ENCODE measurements at regions not wholly inside any gene's neighbourhood (a gene's known extent, or its start where the extent isn't known, plus 50 kb on each side); places are given as distances from the start of the nearest gene placed in this dataset.

- TF ChIP-seq CTCF (IDR thresholded peaks at IDR 0.05; ENCODE audit: extremely low read depth, insufficient read depth, missing control alignments) = no peak
- no peak for DNase-seq (ENCODE audit: low spot score)
- in situ Hi-C loops (cut with MboI; ENCODE audit: low pct_unique_long_range_greater_than_20kb, low sequenced_read_pairs, unreplicated experiment) = no loop called here
Observed at GRCh38 chr2:142750858-142751257, 126.6 kb upstream of the KYNU start.

- TF ChIP-seq CTCF (IDR thresholded peaks at IDR 0.05; ENCODE audit: extremely low read depth, insufficient read depth, missing control alignments) = no peak
- DNase-seq (ENCODE audit: low spot score) = no peak
- in situ Hi-C loops (cut with MboI; ENCODE audit: low pct_unique_long_range_greater_than_20kb, low sequenced_read_pairs, unreplicated experiment) = no loop called here
Observed at GRCh38 chr2:142748559-142749099, 128.8 kb upstream of the KYNU start.

- no peak for DNase-seq (ENCODE audit: low spot score)
- no peak for TF ChIP-seq CTCF (IDR thresholded peaks at IDR 0.05; ENCODE audit: extremely low read depth, insufficient read depth, missing control alignments)
- in situ Hi-C loops (cut with MboI; ENCODE audit: low pct_unique_long_range_greater_than_20kb, low sequenced_read_pairs, unreplicated experiment) = no loop called here
Observed at GRCh38 chr2:142745691-142746090, 131.8 kb upstream of the KYNU start.

- no peak for TF ChIP-seq CTCF (IDR thresholded peaks at IDR 0.05; ENCODE audit: extremely low read depth, insufficient read depth, missing control alignments)
- in situ Hi-C loops (cut with MboI; ENCODE audit: low pct_unique_long_range_greater_than_20kb, low sequenced_read_pairs, unreplicated experiment) = no loop called here
- no peak for DNase-seq (ENCODE audit: low spot score)
Observed at GRCh38 chr2:142742371-142743214, 134.9 kb upstream of the KYNU start.

GRCh38 chr2:142741764-142742269 is 135.6 kb upstream of the KYNU start:
- no peak for TF ChIP-seq CTCF (IDR thresholded peaks at IDR 0.05; ENCODE audit: extremely low read depth, insufficient read depth, missing control alignments)
- in situ Hi-C loops (cut with MboI; ENCODE audit: low pct_unique_long_range_greater_than_20kb, low sequenced_read_pairs, unreplicated experiment) = no loop called here
- DNase-seq (ENCODE audit: low spot score) = no peak

- no peak for DNase-seq (ENCODE audit: low spot score)
- no peak for TF ChIP-seq CTCF (IDR thresholded peaks at IDR 0.05; ENCODE audit: extremely low read depth, insufficient read depth, missing control alignments)
- in situ Hi-C loops (cut with MboI; ENCODE audit: low pct_unique_long_range_greater_than_20kb, low sequenced_read_pairs, unreplicated experiment) = no loop called here
Observed at GRCh38 chr2:142734770-142735169, 142.7 kb upstream of the KYNU start.
